NCI-H82 treated with DMSO at 0.1 percent for 48 hours (cell line): ENCODE measurements at regions not wholly inside any gene's neighbourhood (a gene's known extent, or its start where the extent isn't known, plus 50 kb on each side); places are given as distances from the start of the nearest gene placed in this dataset.

Experiments
- DNase-seq: peaks from one replicate; lab custom pipeline; 2025; ENCODE audit not compliant: unreplicated experiment; lab: John Stamatoyannopoulos, UW

DNA sequence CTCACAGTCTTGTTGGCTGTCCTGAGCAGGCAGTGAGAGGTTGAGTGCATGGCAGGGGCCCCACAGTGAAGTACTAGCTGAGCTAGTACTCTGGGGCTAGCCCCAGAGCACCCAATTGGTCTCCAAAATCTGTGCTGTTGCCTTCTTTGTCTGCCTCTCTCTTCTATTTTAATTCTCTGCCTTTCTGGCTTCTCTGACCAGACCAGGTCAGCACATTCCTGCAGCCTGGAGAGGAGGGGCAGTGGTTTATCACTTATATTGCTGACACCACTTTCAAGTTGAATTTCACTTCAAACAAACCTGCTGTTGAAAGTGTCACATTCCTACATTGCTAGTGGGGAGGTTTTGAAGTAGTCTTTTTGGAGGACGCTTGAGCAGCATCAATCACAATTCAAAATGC lies 628.7 kb downstream of the PTPRU start:
- DNase-seq, result no peak

DNA sequence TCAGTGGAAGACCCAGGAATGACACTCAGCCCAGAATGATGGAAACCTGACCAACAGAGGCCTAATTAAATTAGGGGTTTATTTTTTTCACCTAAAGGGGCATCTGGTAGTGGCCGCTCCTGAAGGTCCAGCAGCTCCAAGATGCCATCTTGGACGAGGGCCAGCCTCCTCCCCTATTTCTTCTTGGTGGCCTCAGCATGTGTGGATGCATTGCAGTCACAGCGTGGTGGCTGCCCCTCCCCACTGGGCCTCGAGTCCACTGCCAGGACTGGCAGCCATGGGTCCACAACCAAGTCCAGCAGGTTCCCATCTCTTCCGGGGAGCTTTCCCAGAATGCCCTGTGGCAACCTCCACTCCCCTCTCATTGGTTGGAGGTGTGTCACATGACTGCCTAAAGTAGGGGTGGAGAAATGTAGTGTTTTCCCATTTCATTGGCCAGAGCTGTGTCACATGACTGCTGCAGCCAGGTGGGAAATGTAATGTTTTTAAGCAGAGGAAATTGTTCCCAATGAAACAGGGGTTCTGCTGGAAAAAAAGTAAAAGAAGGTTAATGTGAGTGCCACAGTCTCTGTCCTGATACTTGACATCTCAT lies 628.2 kb downstream of the PTPRU start:
- no peak for DNase-seq

DNA sequence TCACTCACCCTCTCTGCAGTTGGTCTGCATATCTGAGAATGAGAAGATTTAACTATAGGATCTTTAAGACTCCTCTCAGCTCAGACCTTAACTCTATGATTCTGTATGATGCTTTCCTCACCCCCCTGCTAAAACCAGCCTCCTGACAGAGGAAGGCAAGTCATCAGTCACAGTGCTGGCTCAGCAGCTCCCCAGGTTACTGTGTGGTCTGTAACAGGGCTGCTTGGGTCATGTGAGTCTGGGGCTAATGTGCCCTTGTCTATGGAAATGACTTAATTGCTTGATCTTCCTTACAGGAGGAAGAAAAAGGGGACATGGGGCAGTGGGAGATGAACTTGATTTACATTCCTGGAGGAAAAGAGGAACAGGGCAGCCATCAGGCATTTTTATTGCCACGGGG lies 625.6 kb downstream of the PTPRU start:
- DNase-seq, result no peak

DNA sequence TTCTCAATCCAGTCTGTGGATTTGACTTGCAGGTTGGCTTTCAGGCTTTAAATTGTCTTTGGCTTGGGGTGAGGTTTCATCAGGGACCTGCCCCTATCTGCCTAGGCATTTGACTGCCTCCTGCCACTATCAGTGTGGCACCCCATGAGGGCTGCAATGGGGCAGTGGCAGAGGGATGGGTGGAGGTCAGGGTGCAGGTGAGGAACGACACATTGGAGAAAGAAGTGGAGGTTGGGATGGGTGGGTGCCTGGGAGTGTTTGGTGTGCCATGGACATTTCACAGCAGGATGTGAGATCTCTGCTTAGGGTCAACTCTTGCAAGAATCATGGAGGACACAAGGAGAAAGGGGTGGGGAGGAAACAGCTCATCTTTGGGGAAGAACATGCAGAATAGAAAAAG lies 625.1 kb downstream of the PTPRU start:
- DNase-seq, result no peak

DNA sequence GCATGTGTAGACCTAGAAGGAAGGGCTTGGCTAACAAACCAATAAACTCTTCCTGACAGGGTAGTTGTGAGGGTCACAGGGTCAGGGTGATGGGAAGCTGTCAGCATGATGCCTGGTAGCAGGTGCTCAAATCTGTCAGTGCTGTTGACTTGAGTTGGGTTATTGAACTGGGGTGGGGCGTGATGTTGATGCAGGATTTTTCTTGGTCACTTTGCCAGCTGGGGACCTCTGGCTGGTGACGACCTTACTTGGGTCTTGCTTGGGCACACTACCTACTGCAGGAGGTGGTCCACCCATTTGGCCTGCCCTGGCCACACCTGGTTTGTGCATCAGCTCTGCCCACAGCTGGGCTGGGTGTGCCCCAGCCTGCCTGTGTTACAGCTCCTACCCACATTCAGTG lies 624.4 kb downstream of the PTPRU start:
- DNase-seq, result no peak

DNA sequence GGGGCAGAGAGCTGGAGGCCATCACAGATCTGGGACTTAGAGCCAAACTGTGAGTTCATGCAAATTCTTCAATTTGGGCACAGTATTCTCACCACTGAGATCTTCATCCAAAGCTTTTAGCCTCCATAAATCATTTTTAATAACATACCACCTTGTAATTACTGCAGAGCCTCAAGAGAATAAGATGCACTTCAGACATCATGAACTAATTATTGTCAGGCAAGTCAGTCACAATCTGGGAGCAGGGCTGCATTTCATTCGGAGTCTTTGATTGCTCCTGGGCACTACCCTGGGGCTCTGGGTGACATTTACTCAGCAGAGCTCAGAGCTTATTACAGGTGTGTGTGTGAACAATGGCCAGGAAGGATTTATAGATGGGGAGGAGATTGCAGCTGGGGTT lies 623.7 kb downstream of the PTPRU start:
- no peak for DNase-seq

DNA sequence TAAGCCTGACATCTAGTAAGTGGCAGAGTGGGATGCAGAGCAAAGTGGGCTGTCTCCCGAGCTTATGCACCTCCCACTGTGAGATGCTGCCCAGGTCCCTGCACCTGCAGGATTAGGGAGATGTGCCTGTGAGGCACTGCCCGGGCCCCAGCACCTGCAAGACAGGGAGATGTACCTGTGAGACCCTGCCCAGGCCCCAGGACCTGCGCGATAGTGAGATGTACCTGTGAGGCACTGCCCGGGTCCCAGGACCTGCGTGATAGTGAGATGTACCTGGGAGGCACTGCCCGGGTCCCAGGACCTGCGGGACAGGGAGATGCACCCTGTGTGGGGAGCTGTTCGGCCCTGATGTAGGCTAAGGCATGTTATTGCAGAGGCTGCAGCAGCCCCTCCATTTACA lies 622.8 kb downstream of the PTPRU start:
- DNase-seq, result no peak

DNA sequence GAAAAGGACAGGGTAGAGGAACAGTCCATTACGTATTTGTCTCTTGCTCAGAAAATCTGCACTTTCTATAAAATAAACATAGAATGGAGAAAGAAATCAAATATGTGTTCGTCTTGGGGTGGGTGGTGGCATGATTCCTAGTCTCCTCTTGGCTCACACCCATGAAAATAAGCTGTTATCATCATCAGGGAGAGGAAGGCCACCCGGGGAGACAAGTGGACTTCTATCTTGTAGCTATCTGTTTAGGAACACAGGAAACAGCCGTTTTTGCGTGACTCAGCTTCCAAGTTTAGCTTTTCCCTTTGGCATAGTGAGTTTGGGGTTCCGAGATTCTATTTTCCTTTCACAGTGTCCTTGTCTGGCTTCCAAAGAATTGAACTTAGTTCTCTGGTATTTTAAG lies 622.3 kb downstream of the PTPRU start:
- DNase-seq, result no peak

DNA sequence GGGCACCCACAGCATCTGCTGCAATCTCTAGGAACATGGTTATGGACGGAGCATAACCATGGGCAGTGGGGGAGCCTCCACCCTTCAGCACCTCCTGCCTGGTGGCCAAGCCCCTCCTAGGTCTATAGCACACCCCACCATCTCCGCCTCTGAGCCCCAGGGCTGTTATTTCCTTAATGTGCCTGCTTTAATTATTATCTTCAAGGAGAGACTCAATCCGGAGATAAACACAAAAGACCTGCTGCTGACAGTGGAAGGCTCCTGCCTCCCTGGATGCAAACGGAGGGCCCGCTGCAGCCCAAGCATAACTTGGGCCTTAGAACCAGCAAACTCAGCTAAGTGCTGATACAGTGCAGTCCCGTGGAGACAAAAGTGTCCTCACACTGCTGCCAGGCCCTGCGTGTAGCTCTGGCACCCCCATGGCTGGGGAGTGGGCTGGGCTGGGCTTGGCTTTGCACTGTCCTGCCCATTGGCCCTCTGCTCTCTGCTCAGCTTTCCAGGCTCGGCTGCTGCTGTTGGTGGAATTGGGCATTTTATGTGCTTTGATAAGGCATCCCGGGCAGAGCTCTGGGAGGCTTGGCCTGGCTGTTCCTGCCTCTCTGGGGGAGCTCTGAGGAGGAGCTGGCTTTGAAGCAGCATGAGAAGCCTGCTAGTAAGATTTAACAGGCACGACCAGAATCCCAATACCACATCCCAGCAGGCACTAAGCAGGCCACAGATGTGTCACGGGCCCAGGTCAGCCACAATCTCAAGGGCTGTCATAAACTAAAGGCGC lies 620.2 kb downstream of the PTPRU start:
- DNase-seq, result no peak

DNA sequence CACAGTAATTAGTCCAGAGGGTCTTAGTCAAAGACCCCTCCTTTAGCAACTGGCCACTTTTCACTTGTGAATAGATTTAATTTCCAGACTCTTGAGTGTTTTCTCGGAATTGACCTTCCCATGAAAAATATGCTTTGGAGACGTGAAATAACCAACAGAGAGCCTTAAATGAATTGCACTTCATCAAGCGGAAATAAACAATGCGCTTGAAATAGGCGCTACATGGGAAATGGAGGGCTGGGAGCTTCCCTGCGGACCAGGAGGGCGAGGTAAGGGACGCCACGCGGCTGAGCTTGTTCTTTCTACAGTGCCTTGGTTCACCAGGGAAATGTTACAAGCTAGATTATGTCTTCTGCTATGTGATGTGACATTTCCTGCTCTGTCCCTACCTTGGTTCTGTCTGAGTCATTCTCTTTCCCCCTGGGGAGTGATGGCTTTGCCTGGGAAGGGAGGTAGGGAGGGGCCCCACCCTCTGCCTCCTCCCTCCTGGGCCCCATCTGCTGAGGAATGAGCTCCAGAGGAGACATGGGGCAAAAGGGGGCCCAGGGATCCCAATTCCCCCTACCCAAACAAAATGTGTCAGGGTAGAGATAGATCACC lies 619.3 kb downstream of the PTPRU start:
- DNase-seq, result no peak

DNA sequence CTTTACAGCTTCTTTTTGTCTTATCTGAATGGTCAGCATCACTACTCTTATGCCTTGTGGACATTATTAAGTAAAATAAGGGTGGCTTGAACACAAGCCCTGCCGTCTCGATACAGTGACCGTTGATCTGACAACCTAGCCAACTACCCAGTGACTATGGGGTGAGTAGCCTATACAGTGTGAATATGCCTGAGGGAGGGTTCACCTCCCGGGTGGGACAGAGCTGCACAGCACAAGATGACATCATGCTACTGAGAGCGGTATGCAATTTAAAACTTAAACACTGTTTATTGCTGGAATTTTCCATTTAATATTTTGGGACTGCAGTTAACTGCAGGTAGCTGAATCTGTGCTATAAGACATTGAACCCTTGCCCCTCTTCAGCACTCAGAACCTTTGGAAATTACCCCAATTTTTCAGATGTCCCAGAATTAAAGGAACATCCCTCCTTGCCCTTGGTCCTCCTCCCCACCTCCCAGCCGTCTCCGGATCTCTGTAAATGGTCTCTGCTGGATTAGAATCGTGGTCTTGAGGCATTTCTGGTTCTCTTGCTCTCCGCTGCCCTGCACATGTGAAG lies 618.5 kb downstream of the PTPRU start:
- DNase-seq, result no peak

DNA sequence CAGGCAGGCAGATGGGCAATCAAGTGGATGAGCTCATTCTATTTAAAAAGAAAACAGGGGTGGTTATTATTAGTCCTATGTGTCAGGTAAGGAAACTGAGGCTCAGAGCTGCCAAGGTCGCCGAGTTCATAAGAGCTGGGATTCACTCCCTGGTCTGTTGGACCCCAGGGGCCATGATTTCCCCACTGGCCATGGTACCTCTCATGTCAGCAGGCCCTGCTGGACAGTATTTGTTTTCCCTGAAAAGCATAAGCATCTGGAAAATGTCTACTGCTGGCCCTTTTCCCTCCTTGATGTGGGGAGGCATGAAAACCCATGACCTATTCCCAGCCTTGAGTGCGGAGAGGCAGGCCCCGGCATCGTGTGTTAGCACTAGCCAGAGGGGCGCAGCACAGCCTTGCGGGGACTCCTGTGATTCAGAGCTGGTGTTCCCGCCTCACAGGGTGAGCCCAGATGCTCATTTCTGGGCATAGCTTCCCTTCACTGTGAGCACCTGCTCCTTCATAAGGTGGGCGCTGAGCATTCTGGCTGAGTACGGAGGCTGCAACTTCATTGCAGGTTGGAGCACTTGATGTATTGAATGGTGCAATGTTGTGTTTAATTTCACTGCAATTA lies 617.5 kb downstream of the PTPRU start:
- no peak for DNase-seq

DNA sequence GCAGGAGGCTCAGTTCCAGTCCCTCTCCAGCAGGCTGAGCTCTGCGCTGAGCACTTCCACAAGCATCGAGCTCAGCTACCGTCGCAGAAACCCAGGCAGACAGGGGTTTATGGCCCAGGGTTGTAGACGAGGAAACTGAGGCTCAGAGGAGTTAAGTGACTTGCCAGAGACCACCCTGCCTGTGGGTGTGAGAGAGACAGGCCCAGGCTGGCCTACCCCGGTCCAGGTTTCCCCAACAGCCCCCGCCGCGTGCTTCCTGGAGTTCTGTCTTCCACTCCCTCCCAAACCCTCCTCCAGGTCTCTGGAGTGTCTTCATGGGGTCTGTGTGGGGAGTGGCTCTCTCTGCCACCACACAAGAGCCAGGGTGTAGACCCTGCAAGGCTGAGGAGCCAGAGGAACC lies 615.9 kb downstream of the PTPRU start:
- no peak for DNase-seq

DNA sequence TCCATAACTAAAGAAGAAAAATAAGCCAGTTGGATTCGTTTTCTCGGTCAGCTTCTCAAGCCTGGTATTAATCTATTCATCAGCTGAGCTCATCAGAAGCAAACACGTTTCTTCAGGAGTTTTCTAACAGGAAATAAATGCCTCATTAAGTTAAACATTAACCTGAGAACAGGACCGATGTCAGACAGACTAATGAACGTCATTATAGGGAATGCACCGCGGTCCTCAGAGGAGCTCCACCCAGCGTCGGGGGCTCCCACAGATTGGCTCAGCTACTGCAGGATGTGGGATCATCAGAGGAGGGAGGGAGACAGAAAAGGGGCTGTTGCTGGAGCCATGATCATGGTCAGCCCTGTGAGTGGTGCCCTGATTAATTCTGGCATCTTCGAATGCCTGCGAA lies 615.4 kb downstream of the PTPRU start:
- DNase-seq, result no peak

DNA sequence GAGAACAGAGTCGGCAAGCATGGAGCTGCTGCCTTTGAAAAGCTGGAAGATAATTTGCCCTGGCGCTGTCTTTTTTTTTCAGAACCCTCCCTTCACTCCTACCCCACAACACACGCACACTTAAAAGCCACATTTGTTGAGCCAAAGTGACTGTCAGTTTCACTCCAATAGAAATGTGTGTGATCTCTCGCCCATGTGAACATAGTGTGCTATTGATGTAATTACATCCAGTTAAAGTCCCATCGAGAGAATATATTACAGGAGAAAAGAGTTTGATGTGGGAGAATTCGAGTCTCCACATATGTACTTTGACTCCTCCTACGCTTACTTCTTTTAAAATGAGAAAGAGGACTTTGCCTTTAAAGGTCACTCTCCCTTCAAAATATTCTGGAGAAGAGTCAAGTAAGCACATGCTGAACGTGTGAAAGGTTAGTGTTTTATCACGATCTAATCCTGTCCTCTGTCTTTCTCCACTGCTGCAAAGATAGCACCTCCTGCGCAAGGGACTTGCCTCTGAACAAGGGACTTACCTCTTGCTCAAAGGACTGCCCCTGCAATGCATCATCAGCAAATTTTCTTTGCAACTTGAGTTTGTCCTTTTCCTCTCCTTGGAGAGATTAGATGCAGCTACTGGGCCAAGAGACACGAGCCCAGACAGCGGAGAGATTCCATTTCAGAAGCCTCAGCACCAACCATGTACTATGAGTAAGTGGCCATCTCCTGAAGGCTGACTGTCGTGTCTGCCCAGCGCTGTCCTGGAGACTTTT lies 613.9 kb downstream of the PTPRU start:
- no peak for DNase-seq

DNA sequence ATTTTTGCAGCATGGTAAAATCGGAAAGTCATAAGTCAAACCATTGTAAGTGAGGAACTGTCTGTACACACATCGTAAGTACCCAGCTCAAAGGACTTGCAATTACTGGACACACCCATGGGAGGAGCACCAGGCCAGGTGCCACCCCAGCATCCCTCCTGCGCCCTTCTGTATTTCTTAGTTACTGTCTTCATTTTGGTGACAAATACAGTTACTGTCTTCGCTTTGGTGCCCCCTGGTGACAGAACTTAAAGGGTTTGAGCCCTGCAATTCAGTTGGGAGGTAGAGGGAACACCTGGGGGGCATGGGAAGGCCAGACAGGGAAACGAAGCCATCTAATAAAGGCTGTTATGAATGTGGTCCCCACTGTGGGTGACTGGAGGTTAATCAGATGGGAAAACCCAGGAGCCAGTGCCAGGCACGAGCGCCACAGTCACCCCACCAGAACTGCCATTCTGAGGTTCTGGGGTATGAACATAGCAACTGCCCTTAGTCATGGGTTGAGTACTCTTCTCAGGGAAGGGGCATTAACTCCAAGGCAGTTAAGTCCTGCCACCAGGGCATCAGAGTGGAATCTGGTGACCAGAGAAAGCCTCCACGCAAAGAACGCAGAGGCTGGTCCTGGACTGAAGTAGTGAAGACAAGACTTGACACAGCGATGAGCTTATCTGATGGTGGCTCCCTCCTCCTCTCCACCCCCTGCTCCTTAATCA lies 612.9 kb downstream of the PTPRU start:
- peak; percentile 49 for DNase-seq

DNA sequence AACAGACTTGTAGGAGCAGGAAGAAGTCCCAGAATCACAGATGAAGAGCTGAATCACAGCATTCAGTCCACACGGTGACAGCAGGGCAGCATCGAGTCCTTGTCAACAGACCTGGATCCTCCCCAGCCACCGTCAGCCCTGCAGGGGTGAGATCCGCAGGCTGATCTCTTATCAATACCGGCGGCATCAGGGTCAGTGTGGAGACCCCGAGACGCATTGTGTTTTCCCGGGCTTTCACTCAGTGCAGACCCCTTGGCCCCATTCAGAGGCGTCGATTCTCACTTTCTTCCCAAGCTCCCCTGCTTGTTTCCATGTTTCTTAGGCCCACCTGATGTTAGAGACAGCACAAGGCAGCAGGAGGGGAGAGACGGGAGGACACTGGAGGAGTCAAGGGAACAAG lies 609.6 kb downstream of the PTPRU start:
- DNase-seq, result no peak

DNA sequence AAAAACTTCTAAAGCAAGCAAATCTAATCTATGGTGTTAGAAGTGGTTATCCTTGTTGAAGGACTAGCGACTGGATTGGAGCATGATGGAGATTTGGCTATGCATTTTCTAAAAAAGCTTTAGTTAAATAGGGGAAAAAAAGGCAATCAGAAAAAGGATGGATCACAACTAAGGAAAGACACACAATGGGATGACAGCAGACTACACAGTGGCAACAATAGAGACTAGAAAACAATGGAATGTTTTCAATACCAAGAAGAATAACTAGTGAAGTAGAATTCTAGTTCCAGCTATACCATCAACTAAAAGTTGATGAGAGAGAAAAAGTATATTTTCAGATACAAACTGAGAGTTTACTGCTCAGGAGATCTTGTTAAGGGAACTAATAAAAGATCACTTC lies 605.8 kb downstream of the PTPRU start:
- no peak for DNase-seq

DNA sequence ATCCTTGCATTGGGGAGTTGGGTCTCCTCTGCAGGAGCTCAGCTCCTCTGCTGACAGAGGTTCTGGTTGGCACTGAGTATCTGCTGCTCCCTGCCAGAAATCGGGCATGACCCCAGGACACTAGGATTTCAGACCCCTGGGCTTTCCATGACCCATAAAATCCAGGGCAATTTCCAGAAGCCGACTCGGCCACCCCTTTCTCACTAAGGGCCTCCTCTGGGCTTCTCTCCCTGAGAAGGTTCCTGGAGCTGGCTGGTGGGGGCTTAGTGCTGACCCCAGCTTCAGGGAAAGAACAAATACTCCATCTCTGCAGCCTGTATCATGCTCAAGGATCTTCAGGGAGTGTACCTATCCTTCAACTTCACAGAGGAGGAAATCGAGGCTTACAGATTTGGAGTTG lies 603.4 kb downstream of the PTPRU start:
- DNase-seq, result no peak

DNA sequence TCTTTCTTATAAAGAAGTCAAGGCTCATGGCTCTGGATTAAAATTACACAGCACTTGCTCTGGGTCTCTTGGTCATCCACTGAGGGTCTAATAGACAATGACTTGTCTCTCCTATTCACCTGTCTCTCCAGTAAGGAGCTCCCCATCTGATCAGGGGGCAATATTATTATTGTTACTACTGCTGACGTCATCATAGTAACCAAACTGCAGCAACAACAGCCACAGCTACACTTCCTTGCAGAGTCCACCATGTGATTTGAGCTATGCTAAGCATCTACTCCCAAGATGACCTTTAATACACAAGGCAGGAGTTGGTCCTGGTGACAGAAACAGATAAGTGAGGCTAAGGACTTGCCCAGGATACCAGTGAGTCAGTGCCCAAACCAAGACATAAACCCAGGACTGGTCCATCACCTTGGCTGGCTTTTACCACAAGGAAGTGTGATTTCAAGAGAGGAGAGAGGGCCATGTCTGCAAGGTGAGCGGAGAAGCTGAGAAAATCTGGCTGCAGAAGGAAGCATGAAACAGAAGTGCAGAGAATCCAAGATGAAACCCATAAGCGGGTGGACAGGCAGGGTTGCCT lies 602.5 kb downstream of the PTPRU start:
- DNase-seq, result no peak
